ENCODE measurements at regions not wholly inside any gene's neighbourhood (a gene's known extent, or its start where the extent isn't known, plus 50 kb on each side); places are given as distances from the start of the nearest gene placed in this dataset.

- no peak for DNase-seq
Measured at GRCh38 chr11:15705891-15706290, 591.2 kb downstream of the INSC start.

DNA sequence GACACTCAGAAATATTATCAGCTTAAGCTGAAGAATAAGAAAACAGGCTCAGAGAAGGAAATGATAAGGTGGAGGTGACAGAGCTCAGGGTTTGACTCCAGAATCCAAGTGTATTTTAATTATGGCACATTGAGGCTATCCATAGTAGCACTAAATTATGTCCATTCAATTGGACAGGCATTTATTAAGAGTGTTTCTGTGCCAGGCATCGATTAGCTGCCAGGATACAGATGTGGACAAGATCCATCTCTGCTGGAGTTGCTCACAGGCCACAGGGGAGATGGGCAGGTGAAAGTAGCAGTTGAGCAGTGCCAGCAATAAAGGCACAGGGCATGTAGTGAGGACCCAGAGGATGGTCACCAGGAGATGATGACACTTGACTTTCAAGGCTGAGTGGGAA is 592.5 kb downstream of the INSC start:
- no peak for DNase-seq

DNA sequence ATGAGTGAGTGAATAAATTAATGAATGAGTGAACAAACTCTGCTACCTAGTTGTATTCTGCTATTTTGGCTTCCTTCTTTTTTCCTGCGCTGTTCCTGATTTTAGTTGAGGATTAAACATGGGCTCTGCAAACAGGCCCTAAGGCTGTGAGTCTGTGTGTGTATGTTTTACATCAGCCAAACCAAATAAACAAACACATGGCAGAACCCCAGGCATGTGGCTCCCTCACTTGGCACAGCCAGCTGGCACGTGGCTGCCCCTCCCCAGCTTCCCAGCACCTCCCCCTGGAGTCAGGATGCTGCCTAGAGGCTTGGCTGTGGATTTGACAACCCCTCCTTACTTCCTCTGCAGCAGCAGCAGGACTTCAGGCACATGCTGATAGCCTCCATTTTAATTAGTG is 593.2 kb downstream of the INSC start:
- no peak for DNase-seq

DNA sequence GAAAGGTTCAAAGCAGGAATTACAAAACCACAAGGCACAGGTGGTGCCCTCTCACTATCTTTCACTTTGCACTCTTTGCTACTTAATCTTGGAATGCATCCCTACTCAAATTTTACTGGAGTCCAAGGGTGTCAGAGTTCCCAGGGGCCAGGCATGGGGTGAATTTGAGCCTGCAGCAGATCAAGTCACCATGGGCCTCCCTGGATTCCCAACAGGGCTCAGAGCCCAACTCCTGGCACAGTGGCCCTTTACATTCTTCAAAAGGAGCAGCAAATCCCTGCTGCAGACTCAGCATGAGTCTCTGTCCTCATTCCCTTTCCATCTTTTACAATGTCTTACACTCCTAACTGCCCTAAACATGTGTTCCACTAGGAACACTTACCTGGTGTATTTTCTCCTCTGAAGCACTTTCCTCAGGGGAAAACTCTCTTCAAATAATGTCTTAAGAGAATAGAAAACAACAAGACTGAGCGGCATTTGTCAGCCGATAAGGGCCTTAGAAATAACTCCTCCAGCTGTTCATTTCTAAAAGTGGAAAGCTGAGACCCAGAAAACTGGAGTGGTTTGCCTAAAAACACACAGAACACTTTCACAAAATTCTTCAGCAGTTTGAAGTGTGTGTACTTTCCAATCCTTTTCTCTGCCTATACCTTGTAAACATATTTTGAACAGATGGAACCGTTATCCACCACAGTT is 596.0 kb downstream of the INSC start:
- no peak for DNase-seq

GRCh38 chr11:15711311-15711710 is 596.6 kb downstream of the INSC start:
- DNase-seq, result no peak

- peak; percentile 75 for DNase-seq
Measured at GRCh38 chr11:15714641-15715399, 600.1 kb downstream of the INSC start.

DNA sequence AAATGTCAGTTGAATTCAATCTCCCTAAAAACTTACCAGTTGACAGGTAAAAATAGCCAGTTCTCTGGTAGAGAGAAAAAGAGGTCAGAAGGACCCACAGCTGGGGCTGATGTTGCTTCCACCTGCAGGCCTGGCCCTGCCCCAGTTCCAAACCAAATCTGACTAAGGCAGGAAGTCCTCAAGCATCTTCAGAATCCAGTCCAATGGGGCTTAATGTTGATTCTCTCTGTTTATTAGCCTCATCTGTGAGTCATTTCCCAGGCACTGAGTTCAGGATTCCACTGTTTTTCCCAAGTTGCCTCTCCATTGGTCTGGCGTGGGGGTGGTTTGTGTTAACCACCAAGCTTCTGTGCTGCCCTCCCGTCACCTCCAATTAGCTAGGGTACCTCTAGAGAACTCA is 601.8 kb downstream of the INSC start:
- DNase-seq, result no peak

- no peak for DNase-seq
Measured at GRCh38 chr11:15720460-15720859, 605.7 kb downstream of the INSC start.

DNA sequence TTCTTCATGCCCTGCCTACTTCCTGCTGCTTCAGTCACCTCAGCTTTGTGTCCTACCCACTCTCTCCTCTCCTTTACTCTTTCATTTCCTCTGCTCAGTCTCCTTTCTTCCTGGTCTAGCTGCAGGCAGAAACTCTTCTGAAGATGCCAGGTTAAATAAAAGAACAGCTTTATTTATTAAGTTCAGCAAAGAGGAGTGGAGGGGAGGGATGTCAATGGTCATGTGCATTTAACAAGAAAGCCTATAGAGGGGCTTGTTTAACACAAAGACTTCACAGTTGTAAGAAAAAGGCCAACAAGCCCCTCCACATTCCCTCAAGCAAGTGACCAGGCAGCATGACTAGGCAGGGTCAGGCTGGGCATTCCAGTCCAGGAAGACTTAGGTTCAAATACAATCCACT is 609.2 kb downstream of the INSC start:
- no peak for DNase-seq

DNA sequence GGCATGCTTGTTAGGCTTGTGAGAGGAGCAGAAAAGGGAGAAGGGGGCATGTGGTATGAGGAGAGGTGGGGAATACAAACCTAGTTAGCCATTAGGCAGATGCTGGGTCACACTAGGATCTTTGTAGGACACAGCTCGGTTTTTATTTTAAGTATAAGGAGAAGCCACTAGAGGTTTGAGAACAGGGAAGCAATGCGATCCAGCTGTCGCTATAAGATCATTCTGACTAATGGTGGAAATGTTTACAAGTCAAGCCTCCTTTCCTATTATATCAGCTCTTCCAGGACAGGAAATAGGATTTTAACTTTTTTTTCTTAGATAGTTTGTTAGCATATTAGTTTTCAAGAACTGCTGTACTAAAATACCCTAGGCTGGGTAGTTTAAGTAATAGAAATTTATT is 609.9 kb downstream of the INSC start:
- DNase-seq, result no peak

GRCh38 chr11:15725246-15725645 is 610.5 kb downstream of the INSC start:
- no peak for DNase-seq

DNA sequence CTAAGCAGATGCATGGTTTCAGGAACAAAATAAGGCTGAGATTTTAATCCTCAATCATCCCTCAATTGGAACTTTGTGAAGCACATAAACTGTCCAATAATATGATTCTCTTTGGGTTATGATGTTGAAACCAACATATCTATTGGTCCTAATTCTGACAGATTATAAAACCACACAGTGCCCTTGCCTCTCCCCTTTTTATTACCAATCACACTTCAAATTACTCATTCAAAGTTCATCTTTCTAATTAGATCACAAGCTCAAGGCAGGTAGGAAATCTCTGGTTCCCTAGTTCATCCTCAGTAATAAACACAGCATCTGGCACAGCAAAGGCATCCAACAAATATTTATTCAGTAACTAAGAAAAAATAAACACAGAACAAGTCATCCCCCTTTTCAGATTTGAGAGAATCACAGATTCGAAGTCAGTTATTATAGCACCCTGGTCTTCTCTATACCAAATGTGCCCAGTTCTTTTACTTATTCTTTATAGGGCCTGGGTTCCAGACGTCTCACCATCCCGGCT is 611.6 kb downstream of the INSC start:
- no peak for DNase-seq

GRCh38 chr11:15726893-15727519 is 612.3 kb downstream of the INSC start:
- no peak for DNase-seq

DNA sequence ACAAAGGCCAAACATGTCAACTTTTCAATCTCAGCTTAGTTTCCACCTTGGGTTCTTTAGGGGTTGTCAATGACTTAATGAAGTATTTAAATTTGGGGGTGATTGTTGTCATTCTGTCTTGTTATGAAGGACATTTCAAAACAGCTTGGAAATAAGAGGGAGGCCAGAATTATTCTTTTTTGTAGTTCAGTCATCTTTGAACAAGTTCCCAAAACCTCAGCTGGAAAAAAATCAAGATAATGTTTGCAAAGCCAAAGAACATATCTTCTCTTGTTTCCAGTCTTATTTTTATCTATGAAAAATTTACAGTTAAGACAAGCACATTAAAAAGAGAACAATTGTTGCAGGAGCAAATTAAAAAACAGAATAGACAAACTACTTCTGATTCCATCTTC is 612.8 kb downstream of the INSC start:
- no peak for DNase-seq

DNA sequence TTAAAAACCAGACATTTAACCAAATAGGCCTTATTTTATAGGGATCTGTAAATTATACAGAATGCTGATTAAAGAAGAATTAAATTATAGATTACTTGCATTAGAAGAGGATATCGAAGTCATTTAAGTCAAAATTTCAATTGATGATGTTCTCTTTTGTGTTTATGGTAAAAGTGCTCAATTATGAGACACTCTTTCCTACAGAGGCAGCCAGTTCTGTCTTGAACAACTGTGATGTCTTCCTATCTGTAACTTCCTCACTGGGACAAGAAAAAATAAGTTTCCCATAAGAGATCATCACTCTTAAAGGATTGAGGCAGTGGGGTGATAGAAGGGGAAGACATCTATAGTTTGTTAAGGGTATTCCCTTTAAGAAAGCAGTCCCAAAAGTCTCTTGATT is 613.5 kb downstream of the INSC start:
- no peak for DNase-seq

DNA sequence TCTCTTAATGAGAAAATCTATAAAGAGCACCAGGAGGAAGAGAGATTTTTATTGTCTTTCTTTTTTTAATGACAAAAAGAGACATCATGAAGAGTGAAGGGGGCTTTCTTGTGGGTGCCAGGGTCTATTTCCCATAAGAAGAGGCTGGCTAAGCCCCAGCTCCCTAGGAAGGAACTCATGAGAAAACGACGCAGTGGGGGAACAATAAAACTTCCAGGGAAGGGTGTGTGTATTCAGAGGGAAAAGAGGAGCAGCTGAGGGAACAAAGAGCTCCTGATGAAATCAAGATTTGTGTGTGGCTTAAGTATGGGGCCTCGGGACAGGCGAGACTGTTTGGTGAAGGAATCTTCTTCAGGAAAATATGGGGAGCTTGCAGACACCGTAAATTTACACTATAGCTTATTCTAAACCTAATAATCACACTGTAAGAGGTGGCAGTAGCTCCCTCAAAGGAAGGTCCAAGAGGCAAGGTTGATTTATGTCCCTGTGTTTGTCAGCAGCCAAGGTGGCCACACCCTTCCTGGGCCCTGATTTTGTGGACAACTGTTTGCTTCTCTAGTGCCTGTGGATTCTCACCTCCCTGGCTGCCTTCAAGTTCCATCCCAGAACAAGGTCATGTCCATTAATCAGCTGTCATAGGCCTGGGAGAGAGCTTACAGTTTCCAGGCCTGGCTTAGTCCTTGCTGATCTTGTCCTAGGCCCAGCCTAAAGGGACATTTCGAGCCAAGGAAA is 615.7 kb downstream of the INSC start:
- DNase-seq, result no peak

DNA sequence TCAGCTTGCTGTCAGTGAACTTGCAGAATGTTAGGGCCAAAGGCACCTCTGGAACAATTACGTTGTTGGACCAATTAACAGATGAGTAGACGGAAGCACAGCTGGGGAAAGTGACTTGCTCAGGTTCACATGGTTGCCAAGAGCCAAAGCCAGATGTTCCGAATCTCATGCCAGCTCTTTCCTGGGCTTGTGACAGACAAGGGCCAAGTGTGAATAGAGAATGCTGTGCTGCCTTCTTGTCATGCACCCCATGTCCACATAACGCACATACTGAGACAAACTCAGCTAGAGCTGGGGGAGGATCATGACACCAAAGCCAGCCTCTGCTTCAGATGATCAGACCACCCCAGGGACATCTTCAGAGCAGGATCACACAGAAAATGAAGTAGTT is 616.3 kb downstream of the INSC start:
- DNase-seq, result no peak

- no peak for DNase-seq
Measured at GRCh38 chr11:15735706-15736105, 620.6 kb downstream of the SOX6 start.

GRCh38 chr11:15737320-15737719 is 619.0 kb downstream of the SOX6 start:
- no peak for DNase-seq

GRCh38 chr11:15738931-15739330 is 617.4 kb downstream of the SOX6 start:
- DNase-seq, result no peak

- DNase-seq, result no peak
Measured at GRCh38 chr11:15742626-15743519, 613.5 kb downstream of the SOX6 start.

DNA sequence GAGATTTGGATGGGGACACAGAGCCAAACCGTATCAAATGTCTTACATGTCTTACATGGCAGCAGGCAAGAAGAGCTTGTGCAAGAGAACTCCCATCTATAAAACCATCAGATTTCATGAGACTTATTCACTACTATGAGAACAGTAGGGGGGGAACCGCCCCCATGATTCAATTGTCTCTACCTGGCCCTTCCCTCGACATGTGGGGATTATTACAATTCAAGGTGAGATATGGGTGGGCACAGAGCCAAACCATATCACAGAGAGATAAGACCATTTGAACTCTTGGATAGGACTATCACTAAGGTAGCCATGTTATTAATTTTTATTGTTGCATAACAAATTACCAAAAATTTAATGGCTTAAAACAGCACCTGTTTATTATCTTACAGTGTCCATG is 611.7 kb downstream of the SOX6 start:
- no peak for DNase-seq
